IMR-90 (cell line): ENCODE measurements at regions not wholly inside any gene's neighbourhood (a gene's known extent, or its start where the extent isn't known, plus 50 kb on each side); places are given as distances from the start of the nearest gene placed in this dataset.

Source experiments
- BHLHE40 ChIP-seq: fragments of 150-350 bp; IDR thresholded peaks from 2 replicates; pipeline ENCODE4 v1.6.1; 2016; ENCODE audit warnings: mild to moderate bottlenecking, low read depth, low read length
- CEBPB ChIP-seq: IDR thresholded peaks from 2 replicates; pipeline ENCODE4 v1.6.1; 2012; ENCODE audit warnings: low read depth, low read length, improper control_type of control experiment
- CHD1 ChIP-seq: IDR thresholded peaks from 2 replicates; pipeline ENCODE4 v1.6.1; 2012; ENCODE audit warnings: low read depth, low read length, improper control_type of control experiment
- POLR2A ChIP-seq: IDR thresholded peaks from 2 replicates; pipeline ENCODE4 v1.6.1; 2012; ENCODE audit warnings: mild to moderate bottlenecking, low read depth, low read length
- RAD21 ChIP-seq: IDR thresholded peaks from 2 replicates; pipeline ENCODE4 v1.6.1; 2012; ENCODE audit warnings: low read length, improper control_type of control experiment
- RCOR1 ChIP-seq: IDR thresholded peaks from 2 replicates; pipeline ENCODE4 v1.6.1; 2012; ENCODE audit warnings: mild to moderate bottlenecking, low read length, improper control_type of control experiment; ENCODE audit not compliant: insufficient replicate concordance
- RFX5 ChIP-seq: IDR thresholded peaks from 2 replicates; pipeline ENCODE4 v1.8.0; 2012; ENCODE audit warnings: low read depth, mild to moderate bottlenecking, low read length, moderate library complexity
- SMC3 ChIP-seq: fragments of 150-350 bp; IDR thresholded peaks from 2 replicates; pipeline ENCODE4 v1.6.1; 2016; ENCODE audit warnings: low read depth, mild to moderate bottlenecking, antibody characterized with exemption, low read length, moderate library complexity
- TF ChIP-seq, protein P1 (sequence below): conservative IDR thresholded peaks from 2 replicates; pipeline ENCODE4 v1.5.1; 2012; ENCODE audit warnings: mild to moderate bottlenecking, low read depth, low read length, improper control_type of control experiment
- TF ChIP-seq, protein P2 (sequence below): fragments of 150-350 bp; IDR thresholded peaks from 2 replicates; pipeline ENCODE4 v1.6.1; 2017; ENCODE audit warnings: mild to moderate bottlenecking, antibody characterized with exemption, low read length, low read depth

DNA sequence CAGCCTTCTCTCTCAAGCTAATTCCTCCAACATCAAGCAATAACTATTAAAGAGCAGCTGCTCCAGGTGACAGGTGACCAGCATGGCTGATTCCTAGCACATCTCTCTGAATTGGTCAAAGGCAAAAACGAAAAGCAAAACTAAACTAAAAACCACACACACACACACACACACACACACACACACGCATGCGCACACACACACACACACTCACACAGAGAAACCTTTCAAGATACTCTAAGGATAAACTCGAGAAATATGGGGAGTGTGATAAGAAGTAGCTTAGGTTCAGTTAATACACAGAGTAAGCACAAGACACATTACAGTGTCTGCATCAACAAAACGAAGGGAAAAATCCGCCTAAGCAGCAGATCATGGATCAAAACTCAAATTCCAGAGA is 74.5 kb upstream of the FZD7 start:
- TF ChIP-seq BHLHE40 (no peak), POLR2A (no peak), SMC3 (no peak), CEBPB (no peak), RCOR1 (no peak), RAD21 (no peak), CHD1 (no peak), RFX5 (no peak)
- TF ChIP-seq, protein P1, sequence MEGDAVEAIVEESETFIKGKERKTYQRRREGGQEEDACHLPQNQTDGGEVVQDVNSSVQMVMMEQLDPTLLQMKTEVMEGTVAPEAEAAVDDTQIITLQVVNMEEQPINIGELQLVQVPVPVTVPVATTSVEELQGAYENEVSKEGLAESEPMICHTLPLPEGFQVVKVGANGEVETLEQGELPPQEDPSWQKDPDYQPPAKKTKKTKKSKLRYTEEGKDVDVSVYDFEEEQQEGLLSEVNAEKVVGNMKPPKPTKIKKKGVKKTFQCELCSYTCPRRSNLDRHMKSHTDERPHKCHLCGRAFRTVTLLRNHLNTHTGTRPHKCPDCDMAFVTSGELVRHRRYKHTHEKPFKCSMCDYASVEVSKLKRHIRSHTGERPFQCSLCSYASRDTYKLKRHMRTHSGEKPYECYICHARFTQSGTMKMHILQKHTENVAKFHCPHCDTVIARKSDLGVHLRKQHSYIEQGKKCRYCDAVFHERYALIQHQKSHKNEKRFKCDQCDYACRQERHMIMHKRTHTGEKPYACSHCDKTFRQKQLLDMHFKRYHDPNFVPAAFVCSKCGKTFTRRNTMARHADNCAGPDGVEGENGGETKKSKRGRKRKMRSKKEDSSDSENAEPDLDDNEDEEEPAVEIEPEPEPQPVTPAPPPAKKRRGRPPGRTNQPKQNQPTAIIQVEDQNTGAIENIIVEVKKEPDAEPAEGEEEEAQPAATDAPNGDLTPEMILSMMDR: no peak
- TF ChIP-seq, protein P2, sequence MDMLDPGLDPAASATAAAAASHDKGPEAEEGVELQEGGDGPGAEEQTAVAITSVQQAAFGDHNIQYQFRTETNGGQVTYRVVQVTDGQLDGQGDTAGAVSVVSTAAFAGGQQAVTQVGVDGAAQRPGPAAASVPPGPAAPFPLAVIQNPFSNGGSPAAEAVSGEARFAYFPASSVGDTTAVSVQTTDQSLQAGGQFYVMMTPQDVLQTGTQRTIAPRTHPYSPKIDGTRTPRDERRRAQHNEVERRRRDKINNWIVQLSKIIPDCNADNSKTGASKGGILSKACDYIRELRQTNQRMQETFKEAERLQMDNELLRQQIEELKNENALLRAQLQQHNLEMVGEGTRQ: no peak
